Heart left ventricle (tissue), 13 donors: ENCODE measurements at regions not wholly inside any gene's neighbourhood (a gene's known extent, or its start where the extent isn't known, plus 50 kb on each side); places are given as distances from the start of the nearest gene placed in this dataset.

Source experiments
- CTCF ChIP-seq, 12 donors: fragments of 200-600 bp; sonication (generic) in 4 of 12; IDR thresholded peaks; one replicate each; pipeline versions ENCODE4 v1.5.0 to v1.8.0; 2018 to 2022; ENCODE audit warnings: antibody characterized with exemption in 12 of 12, mild to moderate bottlenecking in 5 of 12
- POLR2A ChIP-seq, 2 donors: fragments of 450-650 bp; IDR thresholded peaks; one replicate each; pipeline ENCODE4 v1.6.1; 2017; ENCODE audit warnings: antibody characterized with exemption in 2 of 2, mild to moderate bottlenecking in 2 of 2, moderate library complexity in 2 of 2
- donor health status: ischemic (EF 13 %, LVEDD 7.1; RV severe dilation, severe dysfunction).
- donor health status: DM: no; HTN: yes; CAD: no.
- donor health status: DM: no; HTN: no; CAD: no.
- donor health status: ischemic (EF 25% LVEDD 6.9; RV normal size, moderate dysfunction).
- donor health status: ischemic (EF 25% LVEDD 5.7; RV mildly dilated, moderate dysfunction).
- donor health status: ischemic (EF 35%, LVEDD 5.7; RV mildly dilated, moderate dysfunction).
- donor health status: nonischemic (EF 11% LVEDD 7.7; RV severe dilation, severe dysfunction).
- donor health status: DM: yes; HTN: yes; CAD: no.
- donor health status: PGD.
- donor health status: ischemic (EF 29% LVEDD 5.4; RV normal size, mild dysfunction).
- donor health status: nonischemic (EF 23%, LVEDD 6.1; RV moderate dilation, normal function).

GRCh38 chr6:21489826-21490225 is 103.7 kb upstream of the SOX4 start:
- TF ChIP-seq POLR2A (IDR thresholded peaks at IDR 0.05) = no peak
- TF ChIP-seq CTCF (IDR thresholded peaks at IDR 0.05) = no peak
